IPS-15b (cell line): ENCODE measurements at regions not wholly inside any gene's neighbourhood (a gene's known extent, or its start where the extent isn't known, plus 50 kb on each side); places are given as distances from the start of the nearest gene placed in this dataset.

Experiments
- H3K27me3 ChIP-seq: one replicate; pipeline ENCODE4 v1.6.1; 2013; ENCODE audit warnings: low read length; ENCODE audit not compliant: control insufficient read depth, insufficient read depth
- H3K36me3 ChIP-seq: one replicate; pipeline ENCODE4 v1.6.1; 2013; ENCODE audit warnings: low read length; ENCODE audit not compliant: control insufficient read depth, insufficient read depth
- H3K4me1 ChIP-seq: one replicate; pipeline ENCODE4 v1.6.1; 2013; ENCODE audit warnings: mild to moderate bottlenecking, low read length; ENCODE audit not compliant: control insufficient read depth, insufficient read depth
- H3K4me3 ChIP-seq: one replicate; pipeline ENCODE4 v1.5.1; 2013; ENCODE audit warnings: low read depth, low read length
- H3K9ac ChIP-seq: one replicate; pipeline ENCODE4 v1.6.1; 2013; ENCODE audit warnings: low read depth, mild to moderate bottlenecking, low read length
- H3K9me3 ChIP-seq: one replicate; pipeline ENCODE4 v1.6.1; 2013; ENCODE audit warnings: mild to moderate bottlenecking, low read length; ENCODE audit not compliant: control insufficient read depth, insufficient read depth

DNA sequence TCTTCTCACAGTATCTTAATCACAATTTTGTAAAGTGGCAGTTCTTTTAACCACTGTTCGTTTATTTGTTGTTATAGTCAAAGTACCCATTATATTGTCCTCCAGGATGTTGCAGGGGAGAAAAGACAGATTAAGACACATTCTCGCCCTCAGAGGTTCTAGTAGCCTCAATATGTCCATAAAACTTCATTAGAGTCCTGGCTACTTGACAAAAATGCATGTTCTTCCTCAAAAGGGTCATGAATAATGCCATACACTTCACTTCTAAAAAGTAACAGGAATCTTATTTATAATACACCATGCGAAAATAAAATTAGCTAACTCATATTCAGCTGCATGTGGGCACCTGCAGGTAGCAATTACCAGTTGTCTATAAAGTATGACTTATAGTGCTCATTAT lies 109.3 kb upstream of the ANK3 start:
- Histone ChIP-seq H3K27me3 (no peaks in the 10 kb centered on the region), H3K9me3 (no peaks in the 10 kb centered on the region), H3K9ac (no peak overlapping the region), H3K4me1 (no peaks in the 10 kb centered on the region), H3K36me3 (no peaks in the 10 kb centered on the region), H3K4me3 (no peak overlapping the region)

DNA sequence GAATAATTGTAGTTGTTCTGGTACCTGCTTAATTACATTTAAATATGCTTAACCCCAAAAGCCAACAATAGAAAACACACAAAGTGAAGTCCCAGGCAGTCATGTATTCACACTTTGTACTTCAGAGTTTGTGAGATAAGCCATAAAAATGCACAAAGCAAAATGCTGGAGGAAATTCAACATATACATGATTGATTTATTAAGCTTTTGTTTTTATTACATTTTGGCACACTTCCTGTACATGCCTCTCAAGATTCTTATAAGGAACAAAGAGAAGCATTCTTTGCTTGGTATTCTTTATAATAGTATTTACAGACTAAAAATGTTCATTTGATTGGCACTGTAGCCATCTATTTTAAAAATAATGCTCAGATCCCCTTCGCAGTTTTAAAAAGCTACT lies 107.7 kb upstream of the ANK3 start:
- H3K9me3 ChIP-seq = no peaks in the 10 kb centered on the region
- no peaks in the 10 kb centered on the region for H3K36me3 ChIP-seq
- no peaks in the 10 kb centered on the region for H3K27me3 ChIP-seq
- H3K4me1 ChIP-seq = no peaks in the 10 kb centered on the region
- H3K9ac ChIP-seq = no peak overlapping the region
- H3K4me3 ChIP-seq = no peak overlapping the region

DNA sequence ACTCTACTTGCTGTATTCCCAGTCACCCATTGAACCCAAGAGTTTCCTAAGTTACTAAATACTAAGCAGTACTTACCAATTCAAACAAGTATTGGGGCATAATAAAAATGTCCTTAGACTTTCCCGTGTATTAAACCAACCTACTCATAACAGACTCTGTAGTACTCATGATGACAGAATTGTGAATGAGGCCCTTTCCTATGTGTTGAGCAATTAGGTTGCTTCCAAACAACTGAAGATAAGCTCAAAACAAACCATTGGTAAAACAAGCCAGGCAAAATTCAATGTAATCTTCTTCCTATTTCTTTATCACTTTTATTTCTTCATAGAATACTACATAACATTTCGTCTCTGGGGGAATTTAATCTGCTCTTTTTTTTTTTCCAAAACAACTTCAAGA lies 106.5 kb upstream of the ANK3 start:
- no peak overlapping the region for H3K4me3 ChIP-seq
- H3K4me1 ChIP-seq = no peaks in the 10 kb centered on the region
- no peak overlapping the region for H3K9ac ChIP-seq
- H3K27me3 ChIP-seq = no peaks in the 10 kb centered on the region
- H3K36me3 ChIP-seq = no peaks in the 10 kb centered on the region
- H3K9me3 ChIP-seq = no peaks in the 10 kb centered on the region

DNA sequence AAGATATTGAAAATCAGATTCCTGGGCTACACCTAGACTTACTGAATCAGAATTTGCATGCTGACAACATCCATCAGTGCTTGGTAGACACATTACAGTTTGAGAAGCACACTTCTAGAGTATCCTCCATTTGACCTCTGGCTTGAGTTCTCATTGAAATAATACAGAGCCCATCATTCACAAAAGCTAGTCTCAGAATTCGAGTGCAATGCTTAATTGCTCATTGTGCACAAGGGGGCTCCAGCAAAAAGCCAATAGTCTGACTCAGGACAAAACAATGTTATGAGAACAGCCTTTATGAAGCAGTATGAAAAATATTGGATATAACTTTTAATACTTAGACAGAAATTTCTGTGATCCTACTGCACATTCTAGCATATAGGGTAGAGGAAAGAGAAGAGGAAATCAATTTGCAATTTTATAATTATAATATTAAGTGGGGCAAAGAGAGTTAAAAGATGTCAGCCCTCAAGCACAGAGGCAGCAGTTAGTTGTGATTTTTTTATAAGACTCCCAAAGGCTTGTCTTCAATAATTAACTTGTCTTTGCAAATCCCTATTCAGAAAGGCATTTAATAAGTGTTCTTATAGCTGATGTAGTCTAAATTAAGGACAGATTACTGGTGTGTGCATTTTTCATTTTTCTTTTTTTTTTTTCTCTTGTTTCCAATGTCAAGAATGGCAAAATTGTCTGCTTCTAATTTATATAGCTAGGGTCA lies 105.8 kb upstream of the ANK3 start:
- no peak overlapping the region for H3K9ac ChIP-seq
- no peaks in the 10 kb centered on the region for H3K27me3 ChIP-seq
- H3K9me3 ChIP-seq = no peaks in the 10 kb centered on the region
- no peaks in the 10 kb centered on the region for H3K4me1 ChIP-seq
- H3K4me3 ChIP-seq = no peak overlapping the region
- no peaks in the 10 kb centered on the region for H3K36me3 ChIP-seq

DNA sequence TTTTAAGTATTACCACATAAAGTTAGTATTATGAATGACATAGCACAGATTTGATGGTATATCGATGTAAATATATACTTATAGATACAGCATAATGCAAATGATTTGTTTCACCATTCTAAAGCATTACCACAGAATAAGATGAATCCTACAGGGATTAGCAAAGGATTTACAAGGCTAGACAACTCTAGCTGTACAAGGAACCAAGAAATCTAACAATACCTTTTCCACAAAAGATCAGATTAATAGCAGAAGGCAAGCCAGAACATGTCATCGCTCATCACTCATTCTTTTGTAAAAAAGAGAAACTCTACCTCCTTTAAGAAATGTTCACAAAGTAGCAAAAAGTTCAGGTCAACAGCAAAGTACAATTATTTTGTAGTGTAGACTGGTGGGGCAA lies 105.1 kb upstream of the ANK3 start:
- no peaks in the 10 kb centered on the region for H3K36me3 ChIP-seq
- H3K4me1 ChIP-seq = no peaks in the 10 kb centered on the region
- H3K4me3 ChIP-seq = no peak overlapping the region
- H3K9ac ChIP-seq = no peak overlapping the region
- H3K9me3 ChIP-seq = no peaks in the 10 kb centered on the region
- H3K27me3 ChIP-seq = no peaks in the 10 kb centered on the region

DNA sequence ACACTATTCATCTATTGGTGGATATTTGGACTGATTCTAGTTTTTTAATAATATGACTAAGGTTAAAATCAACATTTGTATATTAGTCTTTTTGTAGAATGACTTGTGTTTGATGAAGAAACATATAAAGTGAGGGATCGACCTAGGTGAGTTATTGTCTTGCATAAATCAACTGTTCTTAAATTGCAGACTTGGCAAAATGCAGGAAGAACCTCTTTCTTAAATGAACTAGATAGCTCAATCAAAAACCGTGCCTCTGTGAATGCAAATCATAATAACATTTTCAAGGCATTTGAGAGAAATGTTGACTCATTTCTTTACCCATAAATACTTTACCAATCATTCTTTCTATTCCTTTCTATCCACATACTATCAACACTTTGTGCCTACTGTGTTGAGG lies 101.5 kb upstream of the ANK3 start:
- no peaks in the 10 kb centered on the region for H3K9me3 ChIP-seq
- no peaks in the 10 kb centered on the region for H3K27me3 ChIP-seq
- H3K4me3 ChIP-seq = no peak overlapping the region
- H3K4me1 ChIP-seq = no peaks in the 10 kb centered on the region
- no peaks in the 10 kb centered on the region for H3K36me3 ChIP-seq
- no peak overlapping the region for H3K9ac ChIP-seq

DNA sequence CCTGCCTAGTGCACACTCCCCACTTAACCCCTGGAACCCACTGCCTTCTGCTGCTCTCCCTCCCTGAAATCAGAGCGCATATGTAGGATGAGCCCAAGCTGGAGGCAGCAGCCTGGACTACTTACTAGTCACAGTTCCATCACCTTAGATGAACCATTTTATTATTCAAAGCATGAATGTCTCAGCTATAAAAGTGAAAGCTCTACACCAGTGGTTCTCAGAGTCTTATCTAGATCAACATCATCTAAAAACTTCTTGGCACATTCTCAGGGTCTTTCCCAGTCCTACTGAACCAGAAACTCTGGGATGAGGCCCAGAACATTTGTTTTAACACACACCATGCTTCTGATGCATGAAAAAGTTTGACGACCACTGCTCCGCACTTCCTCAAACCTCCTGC lies 100.3 kb upstream of the ANK3 start:
- H3K4me3 ChIP-seq = no peak overlapping the region
- no peaks in the 10 kb centered on the region for H3K27me3 ChIP-seq

DNA sequence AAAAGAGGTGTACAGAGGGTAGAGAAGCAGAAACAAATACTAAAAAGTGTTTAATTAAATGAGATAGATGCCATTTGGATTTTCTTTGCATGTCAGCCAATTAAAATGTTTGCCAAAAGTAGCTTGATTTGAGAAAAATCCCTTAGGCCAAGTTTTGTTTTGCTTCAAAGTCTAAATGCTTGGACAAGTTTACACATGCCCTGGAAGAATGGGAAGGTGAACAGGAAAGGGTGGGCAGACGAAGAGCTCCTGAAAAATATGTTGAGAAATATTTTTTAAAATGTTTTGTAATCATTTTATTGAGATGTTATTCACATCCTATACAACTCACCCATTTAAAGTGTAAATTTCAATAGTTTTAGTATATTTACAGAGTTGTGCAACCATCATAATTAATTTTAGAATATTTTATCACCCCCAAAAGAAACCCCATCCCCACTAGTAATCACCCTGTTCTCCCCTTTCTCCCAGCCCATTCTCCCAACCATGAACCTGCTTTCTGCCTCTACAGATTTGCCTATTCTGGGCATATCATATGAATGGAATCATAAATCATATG lies 98.5 kb upstream of the ANK3 start:
- H3K36me3 ChIP-seq = no peaks in the 10 kb centered on the region
- no peaks in the 10 kb centered on the region for H3K4me1 ChIP-seq
- no peaks in the 10 kb centered on the region for H3K27me3 ChIP-seq
- no peak overlapping the region for H3K9ac ChIP-seq
- H3K4me3 ChIP-seq = no peak overlapping the region
- no peaks in the 10 kb centered on the region for H3K9me3 ChIP-seq

More for the DNA sequence above, 100.3 kb upstream of the ANK3 start:
- Histone ChIP-seq H3K36me3 (no peaks in the 10 kb centered on the region), H3K9ac (no peak overlapping the region), H3K9me3 (no peaks in the 10 kb centered on the region), H3K4me1 (no peaks in the 10 kb centered on the region)

DNA sequence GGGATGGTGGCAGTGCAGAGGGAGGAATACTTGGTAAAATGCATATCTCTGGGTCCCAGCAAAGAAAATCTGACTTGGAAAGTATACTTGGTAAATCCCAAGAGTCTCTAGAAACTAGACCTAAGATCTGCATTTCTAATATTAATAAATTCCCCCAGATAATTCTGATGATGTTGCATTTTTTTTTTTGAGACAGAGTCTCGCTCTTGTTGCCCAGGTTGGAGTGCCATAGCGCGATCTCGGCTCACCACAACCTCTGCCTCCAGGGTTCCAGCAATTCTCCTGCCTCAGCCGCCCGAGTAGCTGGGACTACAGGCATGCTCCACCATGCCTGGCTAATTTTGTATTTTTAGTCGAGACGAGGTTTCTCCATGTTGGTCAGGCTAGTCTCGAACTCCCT lies 97.9 kb upstream of the ANK3 start:
- H3K9ac ChIP-seq = no peak overlapping the region
- H3K4me1 ChIP-seq = no peaks in the 10 kb centered on the region
- no peaks in the 10 kb centered on the region for H3K36me3 ChIP-seq
- H3K4me3 ChIP-seq = no peak overlapping the region
- no peaks in the 10 kb centered on the region for H3K9me3 ChIP-seq
- no peaks in the 10 kb centered on the region for H3K27me3 ChIP-seq

DNA sequence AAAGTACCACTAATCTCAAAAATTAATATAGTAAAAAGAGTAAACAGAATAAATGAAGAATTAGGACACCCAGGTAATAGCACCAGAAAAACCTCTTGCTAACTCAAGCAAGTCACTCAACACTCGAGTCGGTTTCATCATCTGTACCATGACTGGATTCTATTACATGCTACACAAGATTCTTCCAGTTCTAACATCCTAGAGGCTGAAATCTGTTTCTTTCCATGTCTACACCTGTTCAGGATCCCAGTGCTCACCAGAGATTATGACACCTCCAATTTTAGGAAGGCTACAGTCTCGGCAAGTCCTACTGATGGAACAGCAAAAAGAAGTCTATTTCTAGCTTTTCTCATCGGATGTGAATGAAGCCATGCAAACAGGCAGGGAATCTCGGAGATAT lies 95.3 kb upstream of the ANK3 start:
- Histone ChIP-seq H3K36me3 (no peaks in the 10 kb centered on the region), H3K4me1 (no peaks in the 10 kb centered on the region), H3K4me3 (no peak overlapping the region), H3K27me3 (no peaks in the 10 kb centered on the region), H3K9ac (no peak overlapping the region), H3K9me3 (no peaks in the 10 kb centered on the region)

DNA sequence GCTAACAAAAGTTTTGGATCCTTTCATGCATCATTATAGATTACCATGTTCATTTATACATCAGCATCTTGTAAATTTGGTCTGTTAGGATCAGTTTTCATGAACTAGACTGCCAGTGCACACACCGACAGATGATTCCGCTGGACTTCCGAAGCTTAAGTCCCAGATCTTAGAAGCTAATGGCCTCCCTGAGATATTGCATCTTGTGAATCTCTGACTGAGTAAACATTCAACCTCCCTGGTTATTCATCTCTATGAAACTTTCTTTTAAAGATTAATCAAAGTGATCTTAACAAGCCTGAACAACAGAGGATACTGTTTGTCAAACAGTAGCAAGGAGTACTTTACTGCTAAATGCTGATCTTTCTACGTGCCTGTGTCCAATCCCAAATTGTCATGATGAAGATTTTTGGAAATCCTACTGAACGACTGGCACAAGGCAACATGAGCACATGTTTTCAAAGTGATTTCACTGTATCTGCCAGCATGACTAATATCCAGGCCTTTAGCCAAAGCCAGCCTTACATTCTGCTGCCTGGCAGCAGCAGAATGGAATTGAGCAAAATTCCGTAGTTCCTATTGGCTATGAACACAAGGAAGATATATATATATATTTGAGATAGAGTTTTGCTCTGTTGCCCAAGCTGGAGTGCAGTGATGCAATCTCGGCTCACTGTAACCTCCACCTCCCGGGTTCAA lies 91.3 kb upstream of the ANK3 start:
- no peak overlapping the region for H3K9ac ChIP-seq
- peaks cover 3% of the 10 kb centered on the region for H3K4me1 ChIP-seq
- H3K4me3 ChIP-seq = no peak overlapping the region
- no peaks in the 10 kb centered on the region for H3K36me3 ChIP-seq
- no peaks in the 10 kb centered on the region for H3K9me3 ChIP-seq
- no peaks in the 10 kb centered on the region for H3K27me3 ChIP-seq
